T-helper 2 cell treated with Interferon-gamma antibody and Interleukin-4, amounts not matched to agents 100 ng/mL and 5 ng/mL, for 36 hours (primary cell): ENCODE measurements at regions not wholly inside any gene's neighbourhood (a gene's known extent, or its start where the extent isn't known, plus 50 kb on each side); places are given as distances from the start of the nearest gene placed in this dataset.

ENCODE experiments used
- intact Hi-C: fragments of 100-400 bp; cut with micrococcal nuclease; formaldehyde crosslinking; loops from one replicate; pipeline ENCODE4 v1.15.1; 2023

DNA sequence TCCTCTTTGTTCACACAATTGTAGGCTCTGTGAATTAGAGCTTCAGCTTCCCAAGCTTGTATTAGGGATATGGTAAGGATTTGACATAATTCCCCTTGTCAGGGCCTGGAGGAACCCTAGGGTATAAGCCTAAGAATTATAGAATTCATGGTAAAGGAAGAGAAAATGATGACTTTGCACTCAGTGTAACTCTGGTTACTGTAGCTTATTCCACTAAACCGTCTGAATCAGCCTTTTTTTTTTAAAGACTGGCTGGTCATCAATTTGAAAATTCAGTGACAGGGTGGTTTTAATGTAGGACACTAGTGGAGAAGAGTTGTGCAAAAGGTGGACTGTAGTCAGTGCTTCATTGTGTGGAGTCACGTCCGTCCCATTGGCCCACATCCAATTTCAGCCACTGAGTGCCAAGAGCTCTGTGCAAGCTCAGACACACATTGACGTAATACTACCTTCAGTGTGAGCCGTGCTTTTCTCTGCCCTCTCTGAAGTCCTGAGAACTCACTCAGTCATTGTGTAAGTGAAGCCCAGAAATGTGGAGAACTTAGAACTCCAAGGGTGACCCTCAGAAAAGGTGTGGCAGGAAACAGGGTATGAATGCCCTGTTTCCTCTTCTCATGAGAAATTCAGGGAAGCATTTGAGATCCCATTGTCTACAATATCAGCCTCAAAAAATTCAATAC lies 449.8 kb downstream of the C4orf33 start:
- intact Hi-C loops: no loop called here

GRCh38 chr4:129546531-129546930 lies 450.6 kb downstream of the C4orf33 start:
- intact Hi-C loops: no loop called here

- intact Hi-C loops: no loop called here
Observed at GRCh38 chr4:129550281-129550785, 454.4 kb downstream of the C4orf33 start.

DNA sequence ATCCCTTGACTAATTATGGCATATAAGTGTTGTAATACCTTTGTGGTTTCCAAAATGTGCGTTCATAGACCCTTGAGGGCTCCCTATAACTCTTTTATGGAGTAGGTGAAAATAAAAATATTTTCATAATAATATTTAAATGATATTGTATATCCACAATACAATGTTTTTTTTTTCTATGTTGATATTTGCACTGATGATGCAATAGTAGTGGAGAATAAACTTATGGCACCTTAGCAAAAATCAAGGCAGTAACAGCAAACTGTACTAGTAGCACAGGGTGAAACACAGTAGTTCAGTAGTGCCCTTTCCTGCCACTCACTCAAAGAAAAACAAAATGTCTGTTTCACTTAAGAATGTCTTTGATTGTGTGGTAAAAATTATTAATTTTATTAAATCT lies 465.3 kb downstream of the C4orf33 start:
- intact Hi-C loops: no loop called here

DNA sequence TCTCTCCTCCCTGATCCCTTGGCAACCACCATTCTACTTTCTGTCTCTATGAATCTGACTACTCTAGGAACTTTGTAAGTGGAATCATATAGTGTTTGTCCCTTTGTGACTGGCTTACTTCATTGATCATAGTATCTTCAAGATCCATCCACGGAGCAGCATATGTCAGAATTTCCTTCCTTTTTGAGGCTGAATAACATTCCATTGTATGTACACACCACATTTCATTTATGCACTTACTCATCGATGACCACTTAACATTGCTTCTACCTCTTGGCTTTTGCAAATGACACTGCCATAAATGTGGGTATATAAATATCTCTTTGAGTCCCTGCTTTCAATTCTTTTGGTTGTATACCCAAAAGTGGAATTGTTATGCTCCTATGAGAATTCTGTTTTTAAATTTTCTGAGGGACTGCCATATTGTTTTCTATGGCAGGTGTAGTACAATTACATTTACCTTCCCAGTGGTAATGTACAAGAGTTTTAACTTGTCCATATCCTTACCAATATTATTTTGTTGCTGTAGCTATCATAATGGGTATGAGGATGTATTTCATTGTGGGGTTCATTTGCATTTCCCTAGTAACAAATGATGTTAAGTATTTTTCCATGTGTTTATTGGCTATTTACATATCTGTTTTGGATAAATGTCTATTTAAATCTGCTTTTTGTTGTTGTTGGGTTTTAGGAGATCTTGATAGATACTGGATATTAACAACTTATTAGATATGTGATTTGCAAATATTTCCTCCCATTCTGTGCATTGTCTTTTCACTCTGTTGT lies 466.1 kb downstream of the C4orf33 start:
- intact Hi-C loops: no loop called here

DNA sequence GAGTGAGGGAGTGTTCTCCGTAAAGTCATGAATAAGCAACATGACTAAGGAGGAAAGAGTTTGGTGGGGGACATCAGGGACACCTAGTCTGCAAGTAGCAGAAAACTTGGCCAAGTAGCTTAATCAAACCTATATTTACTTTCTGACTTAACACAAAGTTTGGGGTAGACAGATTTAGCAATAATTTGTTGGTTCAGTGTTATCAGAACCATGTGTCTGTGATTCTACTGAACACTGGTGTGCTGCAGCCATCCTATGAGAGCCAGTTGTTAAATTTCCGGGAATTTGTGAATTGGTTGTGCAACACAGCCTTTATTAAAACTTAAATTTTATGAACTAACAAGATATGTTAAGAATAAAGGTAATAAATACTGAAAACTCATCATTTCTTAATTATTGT lies 469.3 kb downstream of the C4orf33 start:
- intact Hi-C loops: no loop called here

- intact Hi-C loops: no loop called here
Observed at GRCh38 chr4:129570326-129570725, 474.4 kb downstream of the C4orf33 start.

DNA sequence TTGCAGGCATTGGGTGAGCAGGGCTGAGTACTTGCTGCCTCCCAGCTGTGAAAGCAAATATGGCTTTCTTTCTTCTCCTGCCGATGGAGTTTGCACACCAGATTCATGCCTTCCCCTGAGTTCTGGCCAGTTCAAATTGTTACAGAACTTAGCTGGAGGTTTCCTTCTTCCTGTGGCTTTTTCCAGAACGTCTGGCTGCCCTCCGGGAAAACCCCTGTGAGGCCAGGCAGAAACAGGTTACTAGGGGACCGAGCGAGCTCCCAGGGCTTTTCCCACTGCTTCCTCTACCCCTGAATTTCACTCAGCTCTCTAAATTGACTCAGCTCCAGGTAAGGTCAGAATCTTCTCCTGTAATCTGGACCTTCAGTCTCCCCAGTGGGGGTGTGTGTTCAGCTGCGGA lies 482.4 kb downstream of the C4orf33 start:
- intact Hi-C loops: no loop called here

- intact Hi-C loops: no loop called here
Observed at GRCh38 chr4:129581305-129581704, 485.4 kb downstream of the C4orf33 start.

DNA sequence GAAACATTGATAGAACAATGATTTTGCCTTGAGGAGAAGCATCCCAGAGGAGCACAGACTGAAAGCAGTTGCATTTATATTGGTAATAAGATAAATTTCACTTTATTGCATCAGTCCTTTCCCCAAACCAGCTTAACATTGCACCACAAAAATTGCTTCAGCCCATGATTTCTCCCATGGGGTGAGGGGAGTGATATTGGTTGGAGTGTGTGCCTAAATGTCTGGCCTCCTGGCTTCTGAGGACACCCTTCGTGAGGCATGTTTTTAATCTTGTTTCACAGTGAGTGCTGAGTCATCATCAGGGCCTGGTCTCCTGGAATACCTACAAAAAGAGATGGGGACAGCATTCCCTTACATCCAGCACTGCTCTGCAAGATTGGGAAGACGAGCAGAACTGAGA lies 487.9 kb downstream of the C4orf33 start:
- intact Hi-C loops: no loop called here

GRCh38 chr4:129598582-129598981 lies 502.6 kb downstream of the C4orf33 start:
- intact Hi-C loops: no loop called here

GRCh38 chr4:129600898-129601297 lies 504.9 kb downstream of the C4orf33 start:
- intact Hi-C loops: no loop called here

- intact Hi-C loops: no loop called here
Observed at GRCh38 chr4:129602447-129602846, 506.5 kb downstream of the C4orf33 start.

DNA sequence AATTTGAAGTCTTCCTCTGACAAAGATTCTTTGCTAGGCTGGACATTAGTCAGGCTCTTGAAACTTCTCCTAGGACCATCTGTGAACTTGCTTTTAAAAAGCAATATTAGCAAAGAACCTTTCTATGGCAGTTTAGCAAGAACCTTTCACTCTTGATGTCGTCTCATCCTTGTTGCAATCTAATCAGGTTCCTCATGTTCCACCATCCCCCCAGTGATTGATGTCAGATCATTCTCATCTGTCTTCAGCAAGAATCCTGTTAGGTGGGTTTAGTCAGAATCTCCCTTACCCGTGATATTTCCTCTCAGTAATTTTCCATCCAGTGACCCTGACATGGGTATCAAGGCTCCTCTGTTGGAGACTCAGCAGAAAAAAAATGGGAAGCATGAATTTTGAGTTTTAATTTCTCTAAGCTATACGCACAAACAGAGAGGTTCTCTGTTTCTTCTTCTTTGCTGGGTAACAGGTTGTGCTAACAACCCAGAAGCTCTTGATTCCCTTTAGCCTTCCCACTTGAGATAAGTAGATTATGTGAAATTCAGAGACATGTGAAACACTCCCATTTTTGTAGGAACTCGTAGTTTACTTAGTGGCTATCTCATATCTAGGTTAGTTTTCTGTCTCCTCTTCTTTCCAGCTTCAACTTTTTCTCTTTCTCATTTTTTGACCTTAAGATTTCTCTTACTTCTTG lies 507.4 kb downstream of the C4orf33 start:
- intact Hi-C loops: no loop called here

- intact Hi-C loops: no loop called here
Observed at GRCh38 chr4:129604632-129605255, 508.8 kb downstream of the C4orf33 start.

DNA sequence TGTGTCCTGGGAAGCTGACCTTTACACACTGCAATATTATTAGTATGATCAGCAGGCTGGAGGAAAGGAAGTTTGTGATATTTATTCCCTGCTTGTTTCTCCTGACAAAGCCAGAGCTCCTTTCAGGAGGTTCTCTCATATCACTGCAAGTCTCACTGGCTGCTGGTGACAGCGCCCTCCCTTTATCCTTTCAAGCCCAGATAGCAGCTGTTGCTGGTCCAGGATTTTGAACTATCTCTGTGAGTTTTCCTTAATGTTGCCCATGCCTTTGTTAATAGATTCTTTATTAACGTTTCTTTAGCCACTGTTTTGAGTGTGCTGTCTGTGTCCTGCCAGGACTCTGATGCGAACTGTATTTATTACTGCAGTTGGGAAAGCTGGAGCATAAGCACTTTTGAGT lies 518.7 kb downstream of the C4orf33 start:
- intact Hi-C loops: no loop called here

DNA sequence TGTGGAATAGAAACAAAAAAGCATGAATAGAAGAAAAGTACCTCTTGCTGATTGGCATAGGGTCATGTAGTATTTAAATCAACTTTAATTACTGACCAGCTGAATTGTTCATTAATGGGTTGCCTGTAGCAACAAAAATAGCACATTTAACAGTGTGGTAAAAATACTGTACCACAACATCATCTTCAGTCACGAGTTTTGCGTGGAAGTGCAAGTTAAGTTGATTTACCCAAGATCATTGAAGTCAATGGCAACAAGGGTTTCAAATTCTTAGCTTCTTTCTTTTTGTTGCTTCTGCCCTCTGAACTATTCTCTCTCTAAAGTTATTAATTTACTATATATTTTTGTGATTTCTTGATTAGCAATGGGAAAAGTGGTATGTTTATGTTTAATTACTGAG lies 526.6 kb downstream of the C4orf33 start:
- intact Hi-C loops: no loop called here

- intact Hi-C loops: no loop called here
Observed at GRCh38 chr4:129623233-129623875, 527.4 kb downstream of the C4orf33 start.

GRCh38 chr4:129641179-129641578 lies 545.2 kb downstream of the C4orf33 start:
- intact Hi-C loops: loop anchor here (1.0 kb wide), 2 partner anchors 115 to 279 kb away; no protein-coding TSS in a partner anchor

DNA sequence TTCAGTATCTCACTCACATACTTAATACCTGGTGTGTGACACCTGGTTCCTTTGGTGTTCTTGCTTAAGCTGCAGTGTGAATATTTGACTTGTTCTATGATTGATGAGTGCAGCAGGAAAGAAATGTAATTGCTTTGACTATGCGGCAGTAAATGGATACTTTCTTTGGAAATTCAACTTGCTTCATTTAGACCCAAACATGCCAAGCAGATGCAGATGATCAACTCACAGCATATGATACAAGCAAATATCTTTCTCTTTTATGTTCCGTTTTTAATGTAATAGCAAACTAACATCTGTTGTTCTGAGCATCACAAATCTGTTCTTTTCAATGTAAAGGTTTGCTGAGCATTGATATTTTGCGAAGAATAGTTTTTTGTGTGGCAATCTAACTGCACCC lies 549.5 kb downstream of the C4orf33 start:
- intact Hi-C loops: no loop called here

DNA sequence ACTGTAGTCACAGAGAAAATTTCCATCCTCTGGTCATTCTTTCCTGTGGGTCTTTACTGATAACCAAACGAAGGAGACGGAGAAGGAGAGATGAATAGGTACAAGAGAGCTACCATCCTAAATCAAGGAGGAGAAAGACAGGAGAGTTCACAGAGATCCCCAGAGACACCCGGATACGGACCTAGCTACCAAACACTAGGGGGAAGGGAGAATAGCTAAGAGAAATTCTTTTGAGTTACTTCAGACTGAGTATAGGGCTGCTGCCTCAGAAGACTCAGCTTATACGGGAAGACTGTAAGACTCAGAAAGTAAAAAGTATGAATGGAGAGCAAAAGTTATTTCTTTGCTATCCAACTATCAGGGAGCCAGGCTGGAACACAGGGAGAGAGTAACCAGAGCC lies 572.1 kb downstream of the C4orf33 start:
- intact Hi-C loops: no loop called here
